ENCODE measurements at regions not wholly inside any gene's neighbourhood (a gene's known extent, or its start where the extent isn't known, plus 50 kb on each side); places are given as distances from the start of the nearest gene placed in this dataset.

DNA sequence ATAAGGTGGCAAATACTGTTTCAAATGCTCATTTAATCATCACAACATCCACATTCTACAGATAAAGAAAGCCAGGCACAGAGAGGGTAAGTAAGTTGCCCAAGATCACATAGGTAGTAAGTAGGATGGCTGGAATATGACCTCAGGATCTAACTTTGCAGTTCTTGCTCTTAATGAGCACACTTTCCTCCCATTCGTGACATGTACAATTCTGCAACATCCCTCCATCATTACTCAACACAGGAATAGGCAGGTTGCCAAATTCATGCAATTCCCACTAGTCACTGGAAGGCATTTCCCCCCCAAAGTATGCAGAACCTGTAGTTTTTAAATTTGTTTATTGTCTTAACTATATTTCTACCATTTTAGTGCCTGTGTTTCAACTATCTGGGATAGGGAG is 109.2 kb downstream of the OLFM4 start:
- H3K27ac Mint-ChIP-seq: no peak overlapping the region
- no peak for DNase-seq
- 84% methylated on average over 1 of the region's 1 CpG; no CpG with 5 or more reads in 1 of the 2 experiments for WGBS, 2 experiments (ENCODE audit: insufficient coverage in 1 of 2, insufficient read length in 1 of 2)

DNA sequence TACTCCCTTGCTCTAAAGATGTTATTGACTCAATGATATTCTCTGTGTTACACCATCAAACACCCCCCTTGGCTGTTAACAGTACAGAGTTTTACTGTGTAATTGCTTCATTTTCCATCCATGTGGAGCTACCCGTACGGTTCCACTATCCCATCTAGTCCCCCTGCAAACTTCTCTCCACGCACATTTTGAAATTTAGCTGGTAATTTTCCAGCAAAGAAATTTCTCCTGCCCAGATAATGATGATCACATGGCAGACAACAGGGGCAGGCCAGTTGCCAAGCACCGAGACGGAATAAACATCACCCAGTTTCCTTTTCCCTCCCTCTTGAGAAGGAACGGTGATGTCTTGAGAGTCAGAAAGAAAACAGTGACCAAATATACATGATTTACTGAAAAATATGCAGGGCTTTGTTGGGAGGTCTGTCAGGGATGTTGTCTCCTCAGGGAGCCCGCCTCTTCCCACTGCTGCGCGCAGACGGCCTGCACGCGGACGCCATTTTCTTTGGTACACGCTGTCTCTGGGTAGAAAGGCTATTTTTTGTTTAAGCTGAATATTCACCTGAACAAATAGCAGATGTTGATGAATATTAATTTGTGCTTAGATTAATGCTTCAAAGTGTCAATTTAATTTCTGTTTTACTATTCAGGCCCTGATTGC is 109.9 kb downstream of the OLFM4 start:
- no peak overlapping the region for H3K27ac ChIP-seq (ENCODE audit: low read depth, low read length)
- no peak for DNase-seq
- H3K27me3 ChIP-seq (ENCODE audit: control insufficient read depth, insufficient read depth, low read length, poor library complexity, severe bottlenecking): no peaks in the 10 kb centered on the region
- Mint-ChIP-seq H3K4me1 (peaks cover 2% of the 10 kb centered on the region), H3K27me3 (ENCODE audit: insufficient read depth) (no peaks in the 10 kb centered on the region), H3K36me3 (ENCODE audit: low read depth) (no peaks in the 10 kb centered on the region), H3K27ac (no peak overlapping the region), H3K4me3 (no peak overlapping the region), H3K9me3 (no peaks in the 10 kb centered on the region)
- no peak overlapping the region for H3K9ac ChIP-seq (ENCODE audit: extremely low read depth, low read length, poor library complexity, severe bottlenecking)
- WGBS, 2 experiments (ENCODE audit: insufficient coverage in 1 of 2, insufficient read length in 1 of 2): 95 to 98% methylated on average over 11 to 14 of the region's 14 CpGs
- TF ChIP-seq CTCF (conservative IDR thresholded peaks at IDR 0.05): no peak
- H3K9me3 ChIP-seq (ENCODE audit: control insufficient read depth, low read length): no peaks in the 10 kb centered on the region
- no peaks in the 10 kb centered on the region for H3K36me3 ChIP-seq (ENCODE audit: control insufficient read depth, insufficient read depth, low read length)
- H3K4me3 ChIP-seq (ENCODE audit: low read length): no peak overlapping the region
- H3K4me1 ChIP-seq (ENCODE audit: control insufficient read depth, insufficient read depth, low read length): no peaks in the 10 kb centered on the region

More for the DNA sequence above, 109.2 kb downstream of the OLFM4 start:
- Histone ChIP-seq H3K27ac (ENCODE audit: low read depth, low read length) (no peak overlapping the region), H3K9ac (ENCODE audit: extremely low read depth, low read length, poor library complexity, severe bottlenecking) (no peak overlapping the region), H3K4me1 (ENCODE audit: control insufficient read depth, insufficient read depth, low read length) (no peaks in the 10 kb centered on the region), H3K9me3 (ENCODE audit: control insufficient read depth, low read length) (no peaks in the 10 kb centered on the region), H3K27me3 (ENCODE audit: control insufficient read depth, insufficient read depth, low read length, poor library complexity, severe bottlenecking) (no peaks in the 10 kb centered on the region), H3K36me3 (ENCODE audit: control insufficient read depth, insufficient read depth, low read length) (no peaks in the 10 kb centered on the region), H3K4me3 (ENCODE audit: low read length) (no peak overlapping the region)
- H3K36me3 Mint-ChIP-seq (ENCODE audit: low read depth): no peaks in the 10 kb centered on the region
- peaks cover 2% of the 10 kb centered on the region for H3K4me1 Mint-ChIP-seq
- TF ChIP-seq CTCF (conservative IDR thresholded peaks at IDR 0.05): no peak
- H3K27me3 Mint-ChIP-seq (ENCODE audit: insufficient read depth): no peaks in the 10 kb centered on the region
- H3K4me3 Mint-ChIP-seq: no peak overlapping the region
- no peaks in the 10 kb centered on the region for H3K9me3 Mint-ChIP-seq

GRCh38 chr13:53141336-53141735 is 112.7 kb downstream of the OLFM4 start:
- Mint-ChIP-seq H3K27ac (no peak overlapping the region), H3K4me3 (no peak overlapping the region), H3K36me3 (ENCODE audit: low read depth) (no peaks in the 10 kb centered on the region), H3K27me3 (ENCODE audit: insufficient read depth) (no peaks in the 10 kb centered on the region), H3K4me1 (peaks cover 3% of the 10 kb centered on the region), H3K9me3 (no peaks in the 10 kb centered on the region)
- no peaks in the 10 kb centered on the region for H3K9me3 ChIP-seq (ENCODE audit: control insufficient read depth, low read length)
- H3K4me3 ChIP-seq (ENCODE audit: low read length): no peak overlapping the region
- no peak for DNase-seq
- H3K27ac ChIP-seq (ENCODE audit: low read depth, low read length): no peak overlapping the region
- H3K4me1 ChIP-seq (ENCODE audit: control insufficient read depth, insufficient read depth, low read length): no peaks in the 10 kb centered on the region
- 65% methylated on average over 3 of the region's 3 CpGs; no CpG with 5 or more reads in 1 of the 2 experiments for WGBS, 2 experiments (ENCODE audit: insufficient coverage in 1 of 2, insufficient read length in 1 of 2)
- no peaks in the 10 kb centered on the region for H3K27me3 ChIP-seq (ENCODE audit: control insufficient read depth, insufficient read depth, low read length, poor library complexity, severe bottlenecking)
- TF ChIP-seq CTCF (conservative IDR thresholded peaks at IDR 0.05): no peak
- H3K9ac ChIP-seq (ENCODE audit: extremely low read depth, low read length, poor library complexity, severe bottlenecking): no peak overlapping the region
- H3K36me3 ChIP-seq (ENCODE audit: control insufficient read depth, insufficient read depth, low read length): no peaks in the 10 kb centered on the region
